ENCODE measurements at regions not wholly inside any gene's neighbourhood (a gene's known extent, or its start where the extent isn't known, plus 50 kb on each side); places are given as distances from the start of the nearest gene placed in this dataset.
"Not testable (repeated sequence)": the region's sequence is repeated elsewhere in the genome, so short reads cannot be mapped to it uniquely, and the experiment has no call there.

- no peak for DNase-seq
Observed at GRCh38 chr14:29982171-29982570, 54.5 kb upstream of the PRKD1 start.

GRCh38 chr14:29982993-29983392 is 55.3 kb upstream of the PRKD1 start:
- DNase-seq = no peak

- not testable (repeated sequence) for DNase-seq
Observed at GRCh38 chr14:29990344-29990857, 62.8 kb upstream of the PRKD1 start.

- DNase-seq = no peak
Observed at GRCh38 chr14:29990993-29991392, 63.3 kb upstream of the PRKD1 start.

- no peak for DNase-seq
Observed at GRCh38 chr14:29993143-29993542, 65.5 kb upstream of the PRKD1 start.

GRCh38 chr14:29999013-29999539 is 71.4 kb upstream of the PRKD1 start:
- no peak for DNase-seq

- no peak for DNase-seq
Observed at GRCh38 chr14:30002859-30003258, 75.2 kb upstream of the PRKD1 start.

GRCh38 chr14:30005114-30005808 is 77.6 kb upstream of the PRKD1 start:
- peak; percentile 79 for DNase-seq

GRCh38 chr14:30006695-30007094 is 79.0 kb upstream of the PRKD1 start:
- DNase-seq = no peak

GRCh38 chr14:30015489-30015888 is 87.8 kb upstream of the PRKD1 start:
- no peak for DNase-seq

GRCh38 chr14:30016002-30016401 is 88.4 kb upstream of the PRKD1 start:
- DNase-seq = no peak

GRCh38 chr14:30017370-30017993 is 89.8 kb upstream of the PRKD1 start:
- DNase-seq = no peak

GRCh38 chr14:30020271-30020670 is 92.6 kb upstream of the PRKD1 start:
- DNase-seq = no peak

- DNase-seq = no peak
Observed at GRCh38 chr14:30020687-30021086, 93.0 kb upstream of the PRKD1 start.

GRCh38 chr14:30023350-30023749 is 95.7 kb upstream of the PRKD1 start:
- DNase-seq = not testable (repeated sequence)

GRCh38 chr14:30034152-30034551 is 106.5 kb upstream of the PRKD1 start:
- peak; percentile 16 for DNase-seq

GRCh38 chr14:30035361-30035760 is 107.7 kb upstream of the PRKD1 start:
- no peak for DNase-seq

GRCh38 chr14:30045720-30046119 is 118.1 kb upstream of the PRKD1 start:
- DNase-seq = no peak

GRCh38 chr14:30053103-30053502 is 125.5 kb upstream of the PRKD1 start:
- no peak for DNase-seq

GRCh38 chr14:30054201-30054600 is 126.6 kb upstream of the PRKD1 start:
- peak; percentile 68 for DNase-seq

GRCh38 chr14:30058401-30058800 is 130.8 kb upstream of the PRKD1 start:
- no peak for DNase-seq

- DNase-seq = no peak
Observed at GRCh38 chr14:30063746-30064145, 136.1 kb upstream of the PRKD1 start.

GRCh38 chr14:30064454-30064853 is 136.8 kb upstream of the PRKD1 start:
- no peak for DNase-seq

- no peak for DNase-seq
Observed at GRCh38 chr14:30069536-30069935, 141.9 kb upstream of the PRKD1 start.

Measured in NCI-H1694 treated with DMSO at 0.1 percent for 48 hours (cell line).